ENCODE measurements at regions not wholly inside any gene's neighbourhood (a gene's known extent, or its start where the extent isn't known, plus 50 kb on each side); places are given as distances from the start of the nearest gene placed in this dataset.
"Not testable (repeated sequence)": the region's sequence is repeated elsewhere in the genome, so short reads cannot be mapped to it uniquely, and the experiment has no call there.

DNA sequence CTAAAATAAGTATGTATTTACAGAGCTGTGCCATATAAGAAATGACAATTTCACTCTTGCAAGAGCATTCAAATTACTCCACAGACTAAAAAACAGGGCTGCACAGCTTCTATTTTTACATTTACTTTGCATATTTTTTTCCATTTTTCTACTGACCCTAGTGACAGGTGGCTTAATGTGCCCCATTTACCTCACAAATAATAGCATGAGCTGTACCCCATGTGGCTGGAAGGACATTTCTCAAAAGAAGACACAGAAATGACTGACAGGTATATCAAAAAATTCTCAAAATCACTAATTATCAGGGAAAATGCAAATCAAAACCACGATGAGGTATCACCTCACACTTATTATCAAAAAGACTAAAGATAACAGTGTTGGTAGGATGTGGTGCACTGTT is 1128.6 kb downstream of the SLC16A7 start:
- no peaks in the 10 kb centered on the region for H3K27me3 ChIP-seq (ENCODE audit: insufficient read depth, poor library complexity, severe bottlenecking)
- H3K9me3 ChIP-seq (ENCODE audit: severe bottlenecking), result no peaks in the 10 kb centered on the region
- no peak overlapping the region for H3K4me3 ChIP-seq (ENCODE audit: severe bottlenecking)
- H3K36me3 ChIP-seq (ENCODE audit: low read depth), result no peaks in the 10 kb centered on the region
- TF ChIP-seq, protein P1, sequence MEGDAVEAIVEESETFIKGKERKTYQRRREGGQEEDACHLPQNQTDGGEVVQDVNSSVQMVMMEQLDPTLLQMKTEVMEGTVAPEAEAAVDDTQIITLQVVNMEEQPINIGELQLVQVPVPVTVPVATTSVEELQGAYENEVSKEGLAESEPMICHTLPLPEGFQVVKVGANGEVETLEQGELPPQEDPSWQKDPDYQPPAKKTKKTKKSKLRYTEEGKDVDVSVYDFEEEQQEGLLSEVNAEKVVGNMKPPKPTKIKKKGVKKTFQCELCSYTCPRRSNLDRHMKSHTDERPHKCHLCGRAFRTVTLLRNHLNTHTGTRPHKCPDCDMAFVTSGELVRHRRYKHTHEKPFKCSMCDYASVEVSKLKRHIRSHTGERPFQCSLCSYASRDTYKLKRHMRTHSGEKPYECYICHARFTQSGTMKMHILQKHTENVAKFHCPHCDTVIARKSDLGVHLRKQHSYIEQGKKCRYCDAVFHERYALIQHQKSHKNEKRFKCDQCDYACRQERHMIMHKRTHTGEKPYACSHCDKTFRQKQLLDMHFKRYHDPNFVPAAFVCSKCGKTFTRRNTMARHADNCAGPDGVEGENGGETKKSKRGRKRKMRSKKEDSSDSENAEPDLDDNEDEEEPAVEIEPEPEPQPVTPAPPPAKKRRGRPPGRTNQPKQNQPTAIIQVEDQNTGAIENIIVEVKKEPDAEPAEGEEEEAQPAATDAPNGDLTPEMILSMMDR (IDR thresholded peaks at IDR 0.05; ENCODE audit: poor library complexity, severe bottlenecking), result no peak
- DNase-seq (ENCODE audit: low spot score) (no peak), ATAC-seq (ENCODE audit: low read depth) (no peak)
- H3K27ac ChIP-seq (ENCODE audit: poor library complexity, severe bottlenecking), result no peak overlapping the region
- H3K4me1 ChIP-seq (ENCODE audit: insufficient read depth, poor library complexity, severe bottlenecking), result no peaks in the 10 kb centered on the region

GRCh38 chr12:60724984-60725383 is 1129.2 kb downstream of the SLC16A7 start:
- TF ChIP-seq, protein P1 (IDR thresholded peaks at IDR 0.05; ENCODE audit: poor library complexity, severe bottlenecking), result no peak

DNA sequence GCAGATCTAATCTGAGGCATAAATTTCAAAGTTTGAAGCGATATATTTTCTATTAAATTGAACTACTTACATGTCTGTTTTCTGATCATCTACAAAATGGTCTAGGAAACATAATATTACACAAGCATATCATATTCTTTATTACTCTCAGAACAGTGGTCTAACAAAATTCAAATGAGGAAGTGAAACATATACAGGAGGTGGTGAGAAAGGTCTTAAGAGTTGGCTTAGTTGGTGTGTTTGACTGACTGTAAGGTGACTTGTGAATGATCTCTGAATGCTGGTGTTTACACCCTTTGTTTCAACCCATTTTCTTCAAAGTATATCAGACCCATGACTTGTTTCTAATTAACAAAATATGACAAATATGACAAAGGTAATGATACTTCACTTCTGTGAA is 1156.8 kb downstream of the SLC16A7 start:
- Histone ChIP-seq H3K4me3 (ENCODE audit: severe bottlenecking) (no peak overlapping the region), H3K9me3 (ENCODE audit: severe bottlenecking) (no peaks in the 10 kb centered on the region), H3K27ac (ENCODE audit: poor library complexity, severe bottlenecking) (no peak overlapping the region), H3K4me1 (ENCODE audit: insufficient read depth, poor library complexity, severe bottlenecking) (no peaks in the 10 kb centered on the region), H3K36me3 (ENCODE audit: low read depth) (no peaks in the 10 kb centered on the region), H3K27me3 (ENCODE audit: insufficient read depth, poor library complexity, severe bottlenecking) (peaks cover 2% of the 10 kb centered on the region)
- no peak for ATAC-seq (ENCODE audit: low read depth)
- no peak for DNase-seq (ENCODE audit: low spot score)
- TF ChIP-seq, protein P1 (IDR thresholded peaks at IDR 0.05; ENCODE audit: poor library complexity, severe bottlenecking), result no peak

More at GRCh38 chr12:60724984-60725383, 1129.2 kb downstream of the SLC16A7 start:
- H3K4me3 ChIP-seq (ENCODE audit: severe bottlenecking), result no peak overlapping the region
- ATAC-seq (ENCODE audit: low read depth), result no peak
- no peak for DNase-seq (ENCODE audit: low spot score)
- no peaks in the 10 kb centered on the region for H3K9me3 ChIP-seq (ENCODE audit: severe bottlenecking)
- no peaks in the 10 kb centered on the region for H3K27me3 ChIP-seq (ENCODE audit: insufficient read depth, poor library complexity, severe bottlenecking)
- no peaks in the 10 kb centered on the region for H3K36me3 ChIP-seq (ENCODE audit: low read depth)
- H3K4me1 ChIP-seq (ENCODE audit: insufficient read depth, poor library complexity, severe bottlenecking), result no peaks in the 10 kb centered on the region
- no peak overlapping the region for H3K27ac ChIP-seq (ENCODE audit: poor library complexity, severe bottlenecking)

- TF ChIP-seq, protein P1 (IDR thresholded peaks at IDR 0.05; ENCODE audit: poor library complexity, severe bottlenecking), result no peak
- DNase-seq (ENCODE audit: low spot score), result no peak
- H3K27ac ChIP-seq (ENCODE audit: poor library complexity, severe bottlenecking), result no peak overlapping the region
- H3K27me3 ChIP-seq (ENCODE audit: insufficient read depth, poor library complexity, severe bottlenecking), result peaks cover 3% of the 10 kb centered on the region
- H3K9me3 ChIP-seq (ENCODE audit: severe bottlenecking), result no peaks in the 10 kb centered on the region
- ATAC-seq (ENCODE audit: low read depth), result no peak
- no peaks in the 10 kb centered on the region for H3K36me3 ChIP-seq (ENCODE audit: low read depth)
- no peak overlapping the region for H3K4me3 ChIP-seq (ENCODE audit: severe bottlenecking)
- no peaks in the 10 kb centered on the region for H3K4me1 ChIP-seq (ENCODE audit: insufficient read depth, poor library complexity, severe bottlenecking)
Measured at GRCh38 chr12:60758224-60758623, 1162.4 kb downstream of the SLC16A7 start.

GRCh38 chr12:60760965-60761364 is 1165.1 kb downstream of the SLC16A7 start:
- H3K27ac ChIP-seq (ENCODE audit: poor library complexity, severe bottlenecking), result no peak overlapping the region
- no peak overlapping the region for H3K4me3 ChIP-seq (ENCODE audit: severe bottlenecking)
- DNase-seq (ENCODE audit: low spot score) (no peak), ATAC-seq (ENCODE audit: low read depth) (no peak)
- no peaks in the 10 kb centered on the region for H3K9me3 ChIP-seq (ENCODE audit: severe bottlenecking)
- TF ChIP-seq, protein P1 (IDR thresholded peaks at IDR 0.05; ENCODE audit: poor library complexity, severe bottlenecking), result no peak
- H3K36me3 ChIP-seq (ENCODE audit: low read depth), result no peaks in the 10 kb centered on the region
- no peaks in the 10 kb centered on the region for H3K4me1 ChIP-seq (ENCODE audit: insufficient read depth, poor library complexity, severe bottlenecking)
- peaks cover 3% of the 10 kb centered on the region for H3K27me3 ChIP-seq (ENCODE audit: insufficient read depth, poor library complexity, severe bottlenecking)

GRCh38 chr12:60801166-60801565 is 1205.3 kb downstream of the SLC16A7 start:
- H3K36me3 ChIP-seq (ENCODE audit: low read depth); H3K9me3 ChIP-seq (ENCODE audit: severe bottlenecking); DNase-seq (ENCODE audit: low spot score); H3K27me3 ChIP-seq (ENCODE audit: insufficient read depth, poor library complexity, severe bottlenecking); H3K4me1 ChIP-seq (ENCODE audit: insufficient read depth, poor library complexity, severe bottlenecking); H3K27ac ChIP-seq (ENCODE audit: poor library complexity, severe bottlenecking); H3K4me3 ChIP-seq (ENCODE audit: severe bottlenecking); ATAC-seq (ENCODE audit: low read depth): not testable (repeated sequence)

All from RWPE2 (cell line).